ENCODE measurements at regions not wholly inside any gene's neighbourhood (a gene's known extent, or its start where the extent isn't known, plus 50 kb on each side); places are given as distances from the start of the nearest gene placed in this dataset.
"Not testable (repeated sequence)": the region's sequence is repeated elsewhere in the genome, so short reads cannot be mapped to it uniquely, and the experiment has no call there.

- DNase-seq (ENCODE audit: low read depth): no peak
- Histone ChIP-seq H3K4me1 (ENCODE audit: control insufficient read depth, insufficient read depth, low read length) (no peaks in the 10 kb centered on the region), H3K9me3 (ENCODE audit: control insufficient read depth, low read length) (no peaks in the 10 kb centered on the region), H3K27me3 (replicated peaks; ENCODE audit: control insufficient read depth, insufficient read depth, low read length) (no peaks in the 10 kb centered on the region), H3K36me3 (ENCODE audit: control insufficient read depth, insufficient read depth, low read length, severe bottlenecking) (no peaks in the 10 kb centered on the region), H3K4me3 (ENCODE audit: low read length) (no peak overlapping the region), H3K9ac (ENCODE audit: low read length) (no peak overlapping the region)
Observed at GRCh38 chr1:213541641-213542040, 446.1 kb upstream of the PROX1 start.

- not testable (repeated sequence) for DNase-seq (ENCODE audit: low read depth); H3K9ac ChIP-seq (ENCODE audit: low read length); H3K4me1 ChIP-seq (ENCODE audit: control insufficient read depth, insufficient read depth, low read length); H3K9me3 ChIP-seq (ENCODE audit: control insufficient read depth, low read length); H3K36me3 ChIP-seq (ENCODE audit: control insufficient read depth, insufficient read depth, low read length, severe bottlenecking); H3K4me3 ChIP-seq (ENCODE audit: low read length); H3K27me3 ChIP-seq (replicated peaks; ENCODE audit: control insufficient read depth, insufficient read depth, low read length)
Observed at GRCh38 chr1:213545181-213545580, 442.6 kb upstream of the PROX1 start.

GRCh38 chr1:213549982-213550381 is 437.8 kb upstream of the PROX1 start:
- Histone ChIP-seq H3K4me3 (ENCODE audit: low read length) (no peak overlapping the region), H3K27me3 (replicated peaks; ENCODE audit: control insufficient read depth, insufficient read depth, low read length) (peaks cover 2% of the 10 kb centered on the region), H3K36me3 (ENCODE audit: control insufficient read depth, insufficient read depth, low read length, severe bottlenecking) (no peaks in the 10 kb centered on the region), H3K4me1 (ENCODE audit: control insufficient read depth, insufficient read depth, low read length) (no peaks in the 10 kb centered on the region), H3K9me3 (ENCODE audit: control insufficient read depth, low read length) (no peaks in the 10 kb centered on the region), H3K9ac (ENCODE audit: low read length) (no peak overlapping the region)
- DNase-seq (ENCODE audit: low read depth): no peak

GRCh38 chr1:213550804-213551203 is 437.0 kb upstream of the PROX1 start:
- DNase-seq (ENCODE audit: low read depth): no peak
- H3K36me3 ChIP-seq (ENCODE audit: control insufficient read depth, insufficient read depth, low read length, severe bottlenecking): no peaks in the 10 kb centered on the region
- H3K27me3 ChIP-seq (replicated peaks; ENCODE audit: control insufficient read depth, insufficient read depth, low read length): peaks cover 2% of the 10 kb centered on the region
- H3K9ac ChIP-seq (ENCODE audit: low read length): no peak overlapping the region
- no peaks in the 10 kb centered on the region for H3K9me3 ChIP-seq (ENCODE audit: control insufficient read depth, low read length)
- no peaks in the 10 kb centered on the region for H3K4me1 ChIP-seq (ENCODE audit: control insufficient read depth, insufficient read depth, low read length)
- no peak overlapping the region for H3K4me3 ChIP-seq (ENCODE audit: low read length)

- Histone ChIP-seq H3K36me3 (ENCODE audit: control insufficient read depth, insufficient read depth, low read length, severe bottlenecking) (no peaks in the 10 kb centered on the region), H3K9ac (ENCODE audit: low read length) (no peak overlapping the region), H3K27me3 (replicated peaks; ENCODE audit: control insufficient read depth, insufficient read depth, low read length) (peaks cover 2% of the 10 kb centered on the region), H3K4me1 (ENCODE audit: control insufficient read depth, insufficient read depth, low read length) (no peaks in the 10 kb centered on the region), H3K4me3 (ENCODE audit: low read length) (no peak overlapping the region), H3K9me3 (ENCODE audit: control insufficient read depth, low read length) (no peaks in the 10 kb centered on the region)
- no peak for DNase-seq (ENCODE audit: low read depth)
Observed at GRCh38 chr1:213552045-213552444, 435.7 kb upstream of the PROX1 start.

- no peak overlapping the region for H3K4me3 ChIP-seq (ENCODE audit: low read length)
Observed at GRCh38 chr1:213560226-213560625, 427.5 kb upstream of the PROX1 start.

GRCh38 chr1:213561870-213562269 is 425.9 kb upstream of the PROX1 start:
- Histone ChIP-seq H3K36me3 (ENCODE audit: control insufficient read depth, insufficient read depth, low read length, severe bottlenecking) (no peaks in the 10 kb centered on the region), H3K9me3 (ENCODE audit: control insufficient read depth, low read length) (peaks cover 38% of the 10 kb centered on the region), H3K4me1 (ENCODE audit: control insufficient read depth, insufficient read depth, low read length) (no peaks in the 10 kb centered on the region), H3K9ac (ENCODE audit: low read length) (no peak overlapping the region), H3K27me3 (replicated peaks; ENCODE audit: control insufficient read depth, insufficient read depth, low read length) (no peaks in the 10 kb centered on the region), H3K4me3 (ENCODE audit: low read length) (no peak overlapping the region)
- DNase-seq (ENCODE audit: low read depth): no peak

More at GRCh38 chr1:213560226-213560625, 427.5 kb upstream of the PROX1 start:
- H3K36me3 ChIP-seq (ENCODE audit: control insufficient read depth, insufficient read depth, low read length, severe bottlenecking): no peaks in the 10 kb centered on the region
- no peak overlapping the region for H3K9ac ChIP-seq (ENCODE audit: low read length)
- peaks cover 26% of the 10 kb centered on the region for H3K9me3 ChIP-seq (ENCODE audit: control insufficient read depth, low read length)
- no peak for DNase-seq (ENCODE audit: low read depth)
- no peaks in the 10 kb centered on the region for H3K27me3 ChIP-seq (replicated peaks; ENCODE audit: control insufficient read depth, insufficient read depth, low read length)
- H3K4me1 ChIP-seq (ENCODE audit: control insufficient read depth, insufficient read depth, low read length): no peaks in the 10 kb centered on the region

GRCh38 chr1:213564215-213564659 is 423.5 kb upstream of the PROX1 start:
- no peak overlapping the region for H3K4me3 ChIP-seq (ENCODE audit: low read length)
- H3K9me3 ChIP-seq (ENCODE audit: control insufficient read depth, low read length): peaks cover 43% of the 10 kb centered on the region
- no peak overlapping the region for H3K9ac ChIP-seq (ENCODE audit: low read length)
- H3K36me3 ChIP-seq (ENCODE audit: control insufficient read depth, insufficient read depth, low read length, severe bottlenecking): no peaks in the 10 kb centered on the region
- no peaks in the 10 kb centered on the region for H3K27me3 ChIP-seq (replicated peaks; ENCODE audit: control insufficient read depth, insufficient read depth, low read length)
- H3K4me1 ChIP-seq (ENCODE audit: control insufficient read depth, insufficient read depth, low read length): no peaks in the 10 kb centered on the region
- DNase-seq (ENCODE audit: low read depth): no peak

- H3K36me3 ChIP-seq (ENCODE audit: control insufficient read depth, insufficient read depth, low read length, severe bottlenecking): no peaks in the 10 kb centered on the region
- peaks cover 12% of the 10 kb centered on the region for H3K27me3 ChIP-seq (replicated peaks; ENCODE audit: control insufficient read depth, insufficient read depth, low read length)
- no peak overlapping the region for H3K9ac ChIP-seq (ENCODE audit: low read length)
- peaks cover 25% of the 10 kb centered on the region for H3K9me3 ChIP-seq (ENCODE audit: control insufficient read depth, low read length)
- H3K4me1 ChIP-seq (ENCODE audit: control insufficient read depth, insufficient read depth, low read length): no peaks in the 10 kb centered on the region
- DNase-seq (ENCODE audit: low read depth): no peak
- H3K4me3 ChIP-seq (ENCODE audit: low read length): no peak overlapping the region
Observed at GRCh38 chr1:213568929-213569815, 418.6 kb upstream of the PROX1 start.

GRCh38 chr1:213569816-213570150 is 418.0 kb upstream of the PROX1 start:
- Histone ChIP-seq H3K9ac (ENCODE audit: low read length) (no peak overlapping the region), H3K9me3 (ENCODE audit: control insufficient read depth, low read length) (peaks cover 19% of the 10 kb centered on the region), H3K4me1 (ENCODE audit: control insufficient read depth, insufficient read depth, low read length) (no peaks in the 10 kb centered on the region), H3K4me3 (ENCODE audit: low read length) (no peak overlapping the region), H3K27me3 (replicated peaks; ENCODE audit: control insufficient read depth, insufficient read depth, low read length) (peaks cover 16% of the 10 kb centered on the region), H3K36me3 (ENCODE audit: control insufficient read depth, insufficient read depth, low read length, severe bottlenecking) (no peaks in the 10 kb centered on the region)
- no peak for DNase-seq (ENCODE audit: low read depth)

GRCh38 chr1:213570487-213570886 is 417.3 kb upstream of the PROX1 start:
- Histone ChIP-seq H3K9ac (ENCODE audit: low read length) (no peak overlapping the region), H3K4me3 (ENCODE audit: low read length) (no peak overlapping the region), H3K36me3 (ENCODE audit: control insufficient read depth, insufficient read depth, low read length, severe bottlenecking) (no peaks in the 10 kb centered on the region), H3K4me1 (ENCODE audit: control insufficient read depth, insufficient read depth, low read length) (no peaks in the 10 kb centered on the region), H3K27me3 (replicated peaks; ENCODE audit: control insufficient read depth, insufficient read depth, low read length) (peaks cover 17% of the 10 kb centered on the region), H3K9me3 (ENCODE audit: control insufficient read depth, low read length) (peaks cover 18% of the 10 kb centered on the region)
- DNase-seq (ENCODE audit: low read depth): no peak

GRCh38 chr1:213571419-213571818 is 416.4 kb upstream of the PROX1 start:
- Histone ChIP-seq H3K4me3 (ENCODE audit: low read length) (no peak overlapping the region), H3K36me3 (ENCODE audit: control insufficient read depth, insufficient read depth, low read length, severe bottlenecking) (no peaks in the 10 kb centered on the region), H3K27me3 (replicated peaks; ENCODE audit: control insufficient read depth, insufficient read depth, low read length) (peaks cover 17% of the 10 kb centered on the region), H3K9me3 (ENCODE audit: control insufficient read depth, low read length) (peaks cover 9% of the 10 kb centered on the region), H3K9ac (ENCODE audit: low read length) (no peak overlapping the region), H3K4me1 (ENCODE audit: control insufficient read depth, insufficient read depth, low read length) (no peaks in the 10 kb centered on the region)
- no peak for DNase-seq (ENCODE audit: low read depth)

Measured in adipocyte (in vitro differentiated cells).